Memory B cell (primary cell): ENCODE measurements at regions not wholly inside any gene's neighbourhood (a gene's known extent, or its start where the extent isn't known, plus 50 kb on each side); places are given as distances from the start of the nearest gene placed in this dataset.
"Not testable (repeated sequence)": the region's sequence is repeated elsewhere in the genome, so short reads cannot be mapped to it uniquely, and the experiment has no call there.

Source experiments
- ATAC-seq: fragments of 150-1000 bp; cut with Tn5 transposase; 2 replicates; pipeline ENCODE4 v1.10.0; 2021; ENCODE audit warnings: low read depth, mild to moderate bottlenecking, moderate library complexity
- DNase-seq, 2 donors: peaks; one replicate each; pipeline ENCODE4 v3.0.0; 2022; ENCODE audit warnings: low spot score in 2 of 2
- H3K27ac Mint-ChIP-seq: one replicate; pipeline ENCODE4 v1.8.0; 2022; ENCODE audit warnings: mild to moderate bottlenecking, moderate library complexity, mixed read lengths
- H3K27me3 Mint-ChIP-seq: one replicate; pipeline ENCODE4 v1.8.0; 2022; ENCODE audit warnings: mixed read lengths
- H3K36me3 Mint-ChIP-seq: one replicate; pipeline ENCODE4 v1.8.0; 2022; ENCODE audit warnings: mild to moderate bottlenecking, mixed read lengths
- H3K4me1 Mint-ChIP-seq: one replicate; pipeline ENCODE4 v1.8.0; 2022; ENCODE audit warnings: mixed read lengths
- H3K4me3 Mint-ChIP-seq: one replicate; pipeline ENCODE4 v1.8.0; 2022; ENCODE audit warnings: mild to moderate bottlenecking, moderate library complexity, mixed read lengths
- H3K9me3 Mint-ChIP-seq: one replicate; pipeline ENCODE4 v1.8.0; 2022; ENCODE audit warnings: mixed read lengths

- H3K36me3 Mint-ChIP-seq, result no peaks in the 10 kb centered on the region
Measured at GRCh38 chr4:188665491-188666457, 526.5 kb downstream of the TRIML1 start.

GRCh38 chr4:188678691-188679090, 539.5 kb downstream of the TRIML1 start:
- not testable (repeated sequence) for ATAC-seq, DNase-seq, H3K27me3 Mint-ChIP-seq, H3K4me1 Mint-ChIP-seq, H3K36me3 Mint-ChIP-seq, H3K4me3 Mint-ChIP-seq, H3K27ac Mint-ChIP-seq, H3K9me3 Mint-ChIP-seq

More at GRCh38 chr4:188665491-188666457, 526.5 kb downstream of the TRIML1 start:
- Mint-ChIP-seq H3K4me1 (no peaks in the 10 kb centered on the region), H3K4me3 (no peak overlapping the region), H3K9me3 (peaks cover 3% of the 10 kb centered on the region), H3K27me3 (no peaks in the 10 kb centered on the region), H3K27ac (no peak overlapping the region)
- DNase-seq (no peak), ATAC-seq (no peak)

- no peaks in the 10 kb centered on the region for H3K4me1 Mint-ChIP-seq
- H3K27ac Mint-ChIP-seq, result no peak overlapping the region
- peaks cover 9% of the 10 kb centered on the region for H3K9me3 Mint-ChIP-seq
- no peaks in the 10 kb centered on the region for H3K36me3 Mint-ChIP-seq
- no peak for ATAC-seq
- H3K4me3 Mint-ChIP-seq, result no peak overlapping the region
- no peak for DNase-seq
- H3K27me3 Mint-ChIP-seq, result no peaks in the 10 kb centered on the region
Measured at GRCh38 chr4:188680004-188680666, 540.9 kb downstream of the TRIML1 start.

- DNase-seq (no peak), ATAC-seq (no peak)
- Mint-ChIP-seq H3K36me3 (no peaks in the 10 kb centered on the region), H3K4me1 (no peaks in the 10 kb centered on the region), H3K27ac (no peak overlapping the region), H3K4me3 (no peak overlapping the region), H3K27me3 (no peaks in the 10 kb centered on the region), H3K9me3 (peaks cover 8% of the 10 kb centered on the region)
Measured at GRCh38 chr4:188680667-188681063, 541.4 kb downstream of the TRIML1 start.

DNA sequence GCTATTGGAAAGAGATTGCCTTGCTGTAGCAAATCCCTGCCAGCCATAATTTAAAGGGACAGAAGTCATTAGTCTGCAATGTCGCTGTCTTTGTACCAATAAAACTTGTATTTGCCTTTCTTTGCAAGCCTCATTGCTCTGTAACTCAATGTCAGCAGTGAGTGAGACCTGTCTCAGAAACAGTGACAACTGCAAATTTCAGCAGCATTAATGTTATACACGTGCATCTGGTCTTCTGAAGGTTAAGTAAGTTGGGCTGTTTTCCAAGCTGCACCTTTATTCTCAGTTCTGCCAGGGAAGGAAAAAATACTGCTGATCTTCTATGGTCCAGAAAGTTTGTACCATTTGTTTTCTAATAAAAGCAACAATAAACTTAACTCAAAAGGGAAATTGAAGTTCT, 543.1 kb downstream of the TRIML1 start:
- no peaks in the 10 kb centered on the region for H3K4me1 Mint-ChIP-seq
- peaks cover 14% of the 10 kb centered on the region for H3K9me3 Mint-ChIP-seq
- no peak for DNase-seq
- no peak overlapping the region for H3K4me3 Mint-ChIP-seq
- H3K27ac Mint-ChIP-seq, result no peak overlapping the region
- no peak for ATAC-seq
- no peaks in the 10 kb centered on the region for H3K27me3 Mint-ChIP-seq
- H3K36me3 Mint-ChIP-seq, result no peaks in the 10 kb centered on the region

DNA sequence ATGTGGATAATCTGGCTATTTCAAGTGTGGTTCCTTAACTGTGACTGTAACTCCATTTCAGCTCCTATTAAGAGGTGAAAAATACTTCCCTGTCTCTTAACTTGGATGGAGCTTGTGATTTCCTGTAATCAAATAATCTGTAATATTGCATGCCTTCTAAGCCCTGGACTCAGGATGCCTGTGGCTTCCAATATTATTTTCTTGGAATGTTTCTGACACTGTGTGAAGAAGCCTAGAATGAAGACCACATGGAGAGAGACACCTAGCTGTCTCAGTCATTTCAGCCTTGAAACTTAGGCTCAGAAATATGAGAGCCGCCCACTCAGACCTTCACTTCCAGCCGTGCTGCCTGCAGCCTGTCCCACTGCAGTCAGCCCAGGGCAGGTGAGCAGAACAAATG, 544.3 kb downstream of the TRIML1 start:
- ATAC-seq, result no peak
- DNase-seq, result no peak
- Mint-ChIP-seq H3K9me3 (peaks cover 11% of the 10 kb centered on the region), H3K27me3 (no peaks in the 10 kb centered on the region), H3K4me3 (no peak overlapping the region), H3K4me1 (no peaks in the 10 kb centered on the region), H3K27ac (no peak overlapping the region), H3K36me3 (no peaks in the 10 kb centered on the region)

DNA sequence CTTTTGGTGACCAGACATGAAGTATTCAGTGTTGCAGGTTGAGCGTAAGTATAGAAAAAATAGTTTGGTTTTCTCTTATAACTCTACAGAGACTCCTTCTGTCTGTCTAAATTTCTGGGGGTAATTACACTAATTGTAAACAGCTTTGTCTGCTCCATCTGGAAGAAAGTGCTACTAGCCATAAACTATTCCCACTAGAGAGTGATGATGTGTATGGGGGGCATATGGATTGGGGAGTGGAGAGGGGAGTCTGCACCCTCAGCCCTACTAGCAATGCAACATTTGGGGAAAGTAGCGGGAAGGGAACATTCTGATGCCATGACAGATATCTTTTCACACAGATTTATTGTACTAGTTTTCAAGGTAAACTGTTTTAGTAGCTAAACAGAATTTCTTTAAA, 549.7 kb downstream of the TRIML1 start:
- H3K27ac Mint-ChIP-seq, result no peak overlapping the region

DNA sequence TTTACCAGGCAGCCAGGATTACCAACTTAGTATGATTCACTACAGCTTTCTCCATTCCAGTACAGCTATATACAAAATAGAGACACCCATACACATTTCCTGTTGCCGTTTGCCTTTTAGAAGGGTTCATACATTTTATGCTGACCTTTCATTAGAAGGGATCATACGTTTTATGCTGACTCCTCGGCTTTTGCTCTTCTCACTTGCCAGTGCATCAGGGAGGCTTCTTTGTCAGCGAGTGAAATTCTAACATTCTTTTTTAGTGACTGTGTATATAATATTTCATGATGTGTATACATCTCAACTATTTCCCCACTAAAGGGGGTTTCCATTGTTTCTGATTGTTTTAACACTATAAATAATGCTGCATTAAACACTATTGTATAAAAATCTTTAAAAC, 552.6 kb downstream of the TRIML1 start:
- Mint-ChIP-seq H3K9me3 (peaks cover 6% of the 10 kb centered on the region), H3K4me1 (no peaks in the 10 kb centered on the region), H3K4me3 (no peak overlapping the region), H3K27me3 (no peaks in the 10 kb centered on the region), H3K36me3 (no peaks in the 10 kb centered on the region), H3K27ac (no peak overlapping the region)
- DNase-seq (no peak), ATAC-seq (no peak)

More for the DNA sequence above, 549.7 kb downstream of the TRIML1 start:
- Mint-ChIP-seq H3K9me3 (peaks cover 9% of the 10 kb centered on the region), H3K4me1 (no peaks in the 10 kb centered on the region), H3K27me3 (no peaks in the 10 kb centered on the region), H3K4me3 (no peak overlapping the region), H3K36me3 (no peaks in the 10 kb centered on the region)
- no peak for ATAC-seq
- no peak for DNase-seq

DNA sequence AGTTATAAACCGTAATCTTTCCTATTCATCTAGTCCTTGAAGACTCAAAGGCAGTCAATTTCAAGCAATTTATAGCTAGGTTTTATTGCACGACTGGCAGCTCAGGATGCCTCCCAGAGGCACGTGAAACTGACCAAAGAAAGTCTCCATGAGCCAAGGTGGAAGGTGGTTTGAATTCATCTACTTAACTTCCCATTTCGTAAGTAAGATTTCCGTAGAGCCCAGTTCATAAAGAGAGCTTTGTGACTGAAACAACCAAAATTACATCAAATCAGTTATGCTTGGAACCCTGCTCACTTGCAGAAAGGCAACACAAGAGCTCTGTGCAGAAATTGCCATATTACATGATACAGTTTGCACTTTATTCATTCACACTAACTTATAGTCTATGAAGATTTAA, 556.0 kb downstream of the TRIML1 start:
- ATAC-seq (no peak), DNase-seq (no peak)
- peaks cover 2% of the 10 kb centered on the region for H3K9me3 Mint-ChIP-seq
- no peaks in the 10 kb centered on the region for H3K27me3 Mint-ChIP-seq
- no peaks in the 10 kb centered on the region for H3K36me3 Mint-ChIP-seq
- H3K4me1 Mint-ChIP-seq, result no peaks in the 10 kb centered on the region
- no peak overlapping the region for H3K4me3 Mint-ChIP-seq
- no peak overlapping the region for H3K27ac Mint-ChIP-seq

DNA sequence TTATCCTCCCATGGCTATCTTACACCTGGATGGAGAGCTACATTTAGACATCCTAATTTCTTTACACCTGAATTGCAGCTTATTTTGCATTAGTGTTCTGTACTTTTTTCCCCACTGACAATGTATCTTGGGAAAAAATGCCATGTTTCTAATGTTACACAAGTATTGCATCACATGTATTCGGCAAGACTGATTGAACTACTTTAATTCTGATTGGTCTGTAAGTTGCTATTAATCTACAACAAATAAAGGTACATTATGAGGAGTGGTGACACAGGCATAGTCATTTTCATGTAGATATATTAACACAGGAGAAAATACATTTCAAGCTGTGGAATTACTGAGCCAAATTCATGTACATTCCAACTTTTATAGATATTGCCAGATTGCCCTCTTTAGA, 558.0 kb downstream of the TRIML1 start:
- Mint-ChIP-seq H3K9me3 (peaks cover 2% of the 10 kb centered on the region), H3K4me3 (no peak overlapping the region), H3K27me3 (no peaks in the 10 kb centered on the region), H3K4me1 (no peaks in the 10 kb centered on the region), H3K36me3 (no peaks in the 10 kb centered on the region), H3K27ac (no peak overlapping the region)
- ATAC-seq (no peak), DNase-seq (no peak)

DNA sequence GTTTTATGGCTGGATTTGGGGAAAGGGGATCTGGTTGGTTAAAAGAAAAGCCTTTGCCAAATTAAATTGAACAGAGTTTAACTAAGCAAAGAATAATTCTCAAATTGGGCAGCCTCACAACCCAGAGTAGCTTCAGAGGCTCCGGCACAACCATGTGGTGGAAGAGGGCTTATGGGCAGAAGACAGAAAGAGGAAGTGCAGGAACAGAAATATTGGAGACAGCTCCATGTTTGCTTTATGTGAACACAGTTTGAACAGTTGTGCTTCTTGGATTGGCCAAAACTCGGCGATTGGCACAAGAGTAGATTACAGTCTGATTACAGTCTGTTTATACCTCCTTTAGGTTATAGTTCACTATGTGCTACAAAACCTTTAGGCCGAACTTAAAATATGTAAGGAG, 562.7 kb downstream of the TRIML1 start:
- Mint-ChIP-seq H3K9me3 (peaks cover 2% of the 10 kb centered on the region), H3K4me3 (no peak overlapping the region), H3K27ac (no peak overlapping the region), H3K4me1 (no peaks in the 10 kb centered on the region), H3K27me3 (no peaks in the 10 kb centered on the region), H3K36me3 (no peaks in the 10 kb centered on the region)
- ATAC-seq (no peak), DNase-seq (no peak)

- Mint-ChIP-seq H3K9me3 (peaks cover 2% of the 10 kb centered on the region), H3K4me3 (no peak overlapping the region), H3K27ac (no peak overlapping the region), H3K36me3 (no peaks in the 10 kb centered on the region), H3K4me1 (no peaks in the 10 kb centered on the region), H3K27me3 (no peaks in the 10 kb centered on the region)
- DNase-seq, result no peak
- no peak for ATAC-seq
Measured at GRCh38 chr4:188704288-188704687, 565.0 kb downstream of the TRIML1 start.

GRCh38 chr4:188707036-188707435, 567.8 kb downstream of the TRIML1 start:
- DNase-seq, result no peak
- ATAC-seq, result no peak
- no peaks in the 10 kb centered on the region for H3K36me3 Mint-ChIP-seq

GRCh38 chr4:188714501-188714900, 575.3 kb downstream of the TRIML1 start:
- H3K9me3 Mint-ChIP-seq, result peaks cover 3% of the 10 kb centered on the region

More at GRCh38 chr4:188707036-188707435, 567.8 kb downstream of the TRIML1 start:
- H3K4me1 Mint-ChIP-seq, result no peaks in the 10 kb centered on the region
- peaks cover 2% of the 10 kb centered on the region for H3K9me3 Mint-ChIP-seq
- no peak overlapping the region for H3K27ac Mint-ChIP-seq
- no peak overlapping the region for H3K4me3 Mint-ChIP-seq
- no peaks in the 10 kb centered on the region for H3K27me3 Mint-ChIP-seq

More at GRCh38 chr4:188714501-188714900, 575.3 kb downstream of the TRIML1 start:
- DNase-seq, result no peak
- H3K36me3 Mint-ChIP-seq, result no peaks in the 10 kb centered on the region
- no peaks in the 10 kb centered on the region for H3K4me1 Mint-ChIP-seq
- H3K4me3 Mint-ChIP-seq, result no peak overlapping the region
- H3K27ac Mint-ChIP-seq, result no peak overlapping the region
- H3K27me3 Mint-ChIP-seq, result no peaks in the 10 kb centered on the region
- ATAC-seq, result no peak
